ENCODE measurements at regions not wholly inside any gene's neighbourhood (a gene's known extent, or its start where the extent isn't known, plus 50 kb on each side); places are given as distances from the start of the nearest gene placed in this dataset.

DNA sequence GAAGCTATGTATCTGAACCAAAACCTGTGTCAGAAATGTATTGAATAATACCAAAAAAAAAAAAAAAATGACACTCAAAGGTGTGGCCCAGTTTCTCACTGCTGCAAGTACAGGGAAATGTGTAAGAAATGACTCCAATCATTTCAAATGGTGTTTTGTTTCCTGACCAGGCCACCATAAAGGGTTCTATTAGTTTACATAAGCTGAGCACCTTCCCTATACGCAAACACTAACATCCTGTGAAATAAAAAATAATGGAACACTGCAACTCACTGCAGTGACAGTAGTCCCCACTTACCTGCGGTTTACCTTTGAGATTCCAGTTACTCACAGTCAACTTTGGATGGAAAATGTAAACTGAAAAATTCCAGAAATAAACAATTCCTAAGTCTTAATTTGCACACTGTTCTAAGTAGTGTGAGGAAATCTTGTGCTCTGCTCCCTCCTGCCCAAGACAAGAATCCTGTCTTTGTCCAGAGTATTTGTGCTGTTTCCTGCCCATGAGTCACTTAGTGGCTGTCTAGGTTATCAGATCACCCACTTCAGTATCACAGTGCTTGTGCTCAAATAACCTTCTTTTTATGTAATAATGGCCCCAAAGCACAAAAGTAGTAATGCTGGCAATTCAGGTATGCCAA, 265.3 kb downstream of the RCHY1 start:
- TF ChIP-seq, protein P1, sequence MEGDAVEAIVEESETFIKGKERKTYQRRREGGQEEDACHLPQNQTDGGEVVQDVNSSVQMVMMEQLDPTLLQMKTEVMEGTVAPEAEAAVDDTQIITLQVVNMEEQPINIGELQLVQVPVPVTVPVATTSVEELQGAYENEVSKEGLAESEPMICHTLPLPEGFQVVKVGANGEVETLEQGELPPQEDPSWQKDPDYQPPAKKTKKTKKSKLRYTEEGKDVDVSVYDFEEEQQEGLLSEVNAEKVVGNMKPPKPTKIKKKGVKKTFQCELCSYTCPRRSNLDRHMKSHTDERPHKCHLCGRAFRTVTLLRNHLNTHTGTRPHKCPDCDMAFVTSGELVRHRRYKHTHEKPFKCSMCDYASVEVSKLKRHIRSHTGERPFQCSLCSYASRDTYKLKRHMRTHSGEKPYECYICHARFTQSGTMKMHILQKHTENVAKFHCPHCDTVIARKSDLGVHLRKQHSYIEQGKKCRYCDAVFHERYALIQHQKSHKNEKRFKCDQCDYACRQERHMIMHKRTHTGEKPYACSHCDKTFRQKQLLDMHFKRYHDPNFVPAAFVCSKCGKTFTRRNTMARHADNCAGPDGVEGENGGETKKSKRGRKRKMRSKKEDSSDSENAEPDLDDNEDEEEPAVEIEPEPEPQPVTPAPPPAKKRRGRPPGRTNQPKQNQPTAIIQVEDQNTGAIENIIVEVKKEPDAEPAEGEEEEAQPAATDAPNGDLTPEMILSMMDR (IDR thresholded peaks at IDR 0.05): no peak
- no peak for TF ChIP-seq POLR2A (IDR thresholded peaks at IDR 0.05)

Data from esophagus squamous epithelium (tissue), 4 donors.